ENCODE measurements at regions not wholly inside any gene's neighbourhood (a gene's known extent, or its start where the extent isn't known, plus 50 kb on each side); places are given as distances from the start of the nearest gene placed in this dataset.
A peak's percentile ranks its signal among the peaks of the same experiment; 100 is the strongest.

DNA sequence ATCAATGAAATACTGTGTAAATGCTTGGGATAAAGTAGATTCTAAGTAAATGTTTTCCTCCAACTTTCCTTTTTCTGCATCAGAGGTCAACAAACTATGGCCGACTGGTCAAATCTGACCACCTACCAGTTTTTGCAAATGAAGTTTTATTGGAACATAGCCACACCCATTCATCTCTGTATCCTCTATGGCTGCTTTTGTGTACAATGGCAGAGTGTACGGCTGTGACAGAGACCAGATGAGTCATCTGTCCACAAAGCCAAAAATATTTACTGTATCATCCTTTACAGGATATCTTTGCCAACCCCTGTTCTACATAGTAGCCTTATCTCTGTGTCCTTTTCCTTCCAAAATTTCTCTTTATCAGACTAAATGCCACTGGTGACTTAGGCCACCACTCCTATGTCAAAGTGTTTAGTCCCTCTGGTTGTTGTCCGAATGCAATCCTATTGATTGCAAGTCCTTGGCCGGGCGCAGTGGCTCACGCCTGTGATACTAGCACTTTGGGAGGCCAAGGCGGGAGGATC, 218.4 kb upstream of the KLF4 start:
- Histone ChIP-seq H3K36me3 (ENCODE audit: control insufficient read depth, insufficient read depth, low read length) (no peaks in the 10 kb centered on the region), H3K4me3 (ENCODE audit: low read depth, low read length) (no peak overlapping the region), H3K27me3 (ENCODE audit: control insufficient read depth, insufficient read depth, low read length) (no peaks in the 10 kb centered on the region)
- no peak for TF ChIP-seq CTCF (IDR thresholded peaks at IDR 0.05; ENCODE audit: insufficient read depth, low read length, severe bottlenecking)
- no peak for DNase-seq (ENCODE audit: low read depth)
- no peak for FAIRE-seq

- Histone ChIP-seq H3K36me3 (ENCODE audit: control insufficient read depth, insufficient read depth, low read length) (no peaks in the 10 kb centered on the region), H3K4me3 (ENCODE audit: low read depth, low read length) (no peak overlapping the region), H3K27me3 (ENCODE audit: control insufficient read depth, insufficient read depth, low read length) (no peaks in the 10 kb centered on the region)
- TF ChIP-seq CTCF (IDR thresholded peaks at IDR 0.05; ENCODE audit: insufficient read depth, low read length, severe bottlenecking): no peak
- DNase-seq (ENCODE audit: low read depth) (peak; percentile 43), FAIRE-seq (no peak)
Observed at GRCh38 chr9:107707428-107707837, 217.9 kb upstream of the KLF4 start.

DNA sequence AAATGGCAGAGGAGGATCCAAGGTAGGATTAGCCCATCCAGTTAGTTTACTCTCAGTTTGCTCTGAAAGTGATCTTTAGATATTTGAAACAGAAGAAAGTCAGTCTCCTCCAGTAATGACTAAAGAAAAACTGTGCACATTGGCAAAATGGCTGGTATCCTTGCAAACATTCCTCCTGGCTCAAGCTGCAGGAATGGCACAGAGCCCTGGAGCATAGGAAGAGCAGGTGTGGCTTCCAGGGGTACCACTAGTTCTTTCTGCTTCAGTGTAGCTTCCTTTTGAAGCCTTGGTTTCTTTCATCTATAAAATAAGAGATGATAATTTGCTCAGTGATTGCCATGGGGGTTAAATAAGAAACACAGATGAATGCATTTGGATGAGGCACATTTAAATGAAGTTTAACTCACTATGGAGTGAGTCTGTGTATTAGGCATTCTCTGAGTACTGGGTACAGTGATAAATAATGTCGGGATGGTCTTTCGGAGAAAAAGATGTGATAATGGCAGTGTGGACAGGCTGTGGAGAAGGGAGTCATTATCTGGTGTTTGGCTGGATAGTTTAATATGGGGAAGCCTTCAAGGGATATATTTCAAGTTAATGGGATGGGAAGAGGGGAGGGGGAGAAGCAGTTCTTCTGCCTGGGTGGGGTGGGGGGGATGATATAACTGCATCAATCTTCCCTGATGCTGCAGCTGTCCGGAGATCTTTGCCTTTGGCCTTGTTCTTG, 217.3 kb upstream of the KLF4 start:
- no peak for FAIRE-seq
- Histone ChIP-seq H3K36me3 (ENCODE audit: control insufficient read depth, insufficient read depth, low read length) (no peaks in the 10 kb centered on the region), H3K27me3 (ENCODE audit: control insufficient read depth, insufficient read depth, low read length) (no peaks in the 10 kb centered on the region), H3K4me3 (ENCODE audit: low read depth, low read length) (no peak overlapping the region)
- no peak for DNase-seq (ENCODE audit: low read depth)
- no peak for TF ChIP-seq CTCF (IDR thresholded peaks at IDR 0.05; ENCODE audit: insufficient read depth, low read length, severe bottlenecking)

DNA sequence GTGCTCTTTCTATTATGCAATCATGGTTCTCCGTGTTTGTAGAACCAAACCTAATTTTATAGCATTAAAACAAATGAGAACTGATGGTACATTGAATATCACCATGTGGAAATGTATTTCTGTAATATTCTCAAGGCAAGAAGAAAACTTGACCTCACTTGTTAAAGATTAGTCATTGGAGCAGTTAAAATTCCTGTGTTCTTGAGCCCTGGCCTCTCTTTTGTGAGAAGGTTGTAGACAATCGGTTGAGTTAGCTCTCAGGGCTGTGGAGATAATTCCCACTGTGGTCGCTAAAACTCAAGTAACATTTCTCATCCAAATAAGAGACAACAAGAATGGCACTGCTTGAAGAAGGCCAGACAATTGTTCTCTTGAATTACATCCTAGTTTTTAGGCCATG, 216.0 kb upstream of the KLF4 start:
- no peak for TF ChIP-seq CTCF (IDR thresholded peaks at IDR 0.05; ENCODE audit: insufficient read depth, low read length, severe bottlenecking)
- DNase-seq (ENCODE audit: low read depth) (peak; percentile 41), FAIRE-seq (no peak)

GRCh38 chr9:107704774-107705173, 215.2 kb upstream of the KLF4 start:
- no peak for TF ChIP-seq CTCF (IDR thresholded peaks at IDR 0.05; ENCODE audit: insufficient read depth, low read length, severe bottlenecking)
- H3K4me3 ChIP-seq (ENCODE audit: low read depth, low read length): no peak overlapping the region
- no peaks in the 10 kb centered on the region for H3K36me3 ChIP-seq (ENCODE audit: control insufficient read depth, insufficient read depth, low read length)
- FAIRE-seq (no peak), DNase-seq (ENCODE audit: low read depth) (no peak)
- no peaks in the 10 kb centered on the region for H3K27me3 ChIP-seq (ENCODE audit: control insufficient read depth, insufficient read depth, low read length)

More for the DNA sequence above, 216.0 kb upstream of the KLF4 start:
- Histone ChIP-seq H3K4me3 (ENCODE audit: low read depth, low read length) (no peak overlapping the region), H3K27me3 (ENCODE audit: control insufficient read depth, insufficient read depth, low read length) (no peaks in the 10 kb centered on the region), H3K36me3 (ENCODE audit: control insufficient read depth, insufficient read depth, low read length) (no peaks in the 10 kb centered on the region)

- no peak for DNase-seq (ENCODE audit: low read depth)
- Histone ChIP-seq H3K4me3 (ENCODE audit: low read depth, low read length) (no peak overlapping the region), H3K36me3 (ENCODE audit: control insufficient read depth, insufficient read depth, low read length) (no peaks in the 10 kb centered on the region), H3K27me3 (ENCODE audit: control insufficient read depth, insufficient read depth, low read length) (no peaks in the 10 kb centered on the region)
- no peak for TF ChIP-seq CTCF (IDR thresholded peaks at IDR 0.05; ENCODE audit: insufficient read depth, low read length, severe bottlenecking)
- FAIRE-seq: no peak
Observed at GRCh38 chr9:107703651-107704050, 214.1 kb upstream of the KLF4 start.

All from bronchial epithelial cell (primary cell).